Tibial nerve (tissue), 4 donors: ENCODE measurements at regions not wholly inside any gene's neighbourhood (a gene's known extent, or its start where the extent isn't known, plus 50 kb on each side); places are given as distances from the start of the nearest gene placed in this dataset.

ENCODE experiments used
- DNase-seq, 2 donors: peaks; one replicate each; pipeline ENCODE4 v3.0.0-alpha.2; 2019; ENCODE audit warnings: low spot score in 2 of 2
- H3K27ac ChIP-seq, 4 donors: fragments of 200-600 bp; sonication (generic) in 3 of 4; one replicate each; pipeline ENCODE4 v1.5.1; 2017 to 2019; ENCODE audit warnings: mild to moderate bottlenecking in 1 of 4
- H3K27me3 ChIP-seq, 2 donors: fragments of 200-600 bp; sonication (generic) in 1 of 2; one replicate each; pipeline versions ENCODE4 v1.5.1 to v1.6.0; 2017 to 2019
- H3K36me3 ChIP-seq, 3 donors: fragments of 200-600 bp; sonication (generic); one replicate each; pipeline ENCODE4 v1.5.1; 2018 to 2019
- H3K4me1 ChIP-seq, 4 donors: fragments of 200-600 bp; sonication (generic) in 3 of 4; one replicate each; pipeline ENCODE4 v1.5.1; 2017 to 2019
- H3K4me3 ChIP-seq, 4 donors: fragments of 200-600 bp; sonication (generic) in 3 of 4; one replicate each; pipeline ENCODE4 v1.5.1; 2017 to 2019; ENCODE audit warnings: mild to moderate bottlenecking in 1 of 4, moderate library complexity in 1 of 4
- H3K9me3 ChIP-seq, 4 donors: fragments of 200-600 bp; sonication (generic) in 3 of 4; one replicate each; pipeline ENCODE4 v1.5.1; 2017 to 2019
- CTCF ChIP-seq, 5 experiments: fragments of 200-600 bp in 3 of 5; fragments of 450-650 bp in 2 of 5; sonication (generic) in 3 of 5; IDR thresholded peaks; one replicate each; pipeline ENCODE4 v1.5.1; 2016 to 2019; ENCODE audit warnings: antibody characterized with exemption in 5 of 5, mild to moderate bottlenecking in 3 of 5, moderate library complexity in 2 of 5
- EP300 ChIP-seq, 2 donors: sonication (generic); formaldehyde crosslinking; IDR thresholded peaks; one replicate each; pipeline ENCODE4 v1.6.1; 2017; ENCODE audit warnings: antibody characterized with exemption in 2 of 2, mild to moderate bottlenecking in 1 of 2
- POLR2A ChIP-seq, 2 donors: fragments of 450-650 bp; IDR thresholded peaks; one replicate each; pipeline ENCODE4 v1.6.1; 2017; ENCODE audit warnings: antibody characterized with exemption in 2 of 2, mild to moderate bottlenecking in 2 of 2, moderate library complexity in 2 of 2
- WGBS, 2 donors: methylation state at CpG; one replicate each; pipeline ENCODE4 v1.1.5; 2018; 5-methylcytosine and 5-hydroxymethylcytosine counted together

DNA sequence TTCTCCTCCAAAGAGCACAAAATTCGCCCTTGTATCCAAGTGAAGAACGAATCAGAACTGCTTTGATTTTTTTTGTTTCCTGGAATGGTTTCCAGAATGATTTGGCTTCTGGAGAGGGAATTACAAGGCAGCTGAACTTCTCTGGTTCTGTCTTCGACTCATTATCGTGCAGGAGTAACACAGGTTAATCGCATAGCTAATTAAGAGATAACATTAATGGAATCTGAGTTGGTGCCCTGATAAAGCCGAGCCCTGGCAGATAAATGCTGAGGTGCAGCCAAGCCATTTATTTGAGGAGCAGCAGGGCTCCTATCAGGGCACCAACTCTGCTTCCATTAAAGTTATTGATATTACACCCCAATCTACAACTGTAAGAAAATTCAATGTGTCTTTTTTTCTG lies 433.7 kb downstream of the ZNF521 start:
- Histone ChIP-seq H3K4me3 (no peak overlapping the region), H3K27ac (no peak overlapping the region), H3K27me3 (no peaks in the 10 kb centered on the region), H3K4me1 (peaks cover 0 to 3% (median 0%) of the 10 kb centered on the region in 4 donors), H3K9me3 (no peaks in the 10 kb centered on the region), H3K36me3 (no peaks in the 10 kb centered on the region)
- DNase-seq, result no peak
- 74 to 79% methylated on average over 6 of the region's 6 CpGs for WGBS, 2 donors
- TF ChIP-seq POLR2A (IDR thresholded peaks at IDR 0.05), result no peak
- TF ChIP-seq CTCF (IDR thresholded peaks at IDR 0.05), result no peak
- no peak for TF ChIP-seq EP300 (IDR thresholded peaks at IDR 0.05)

GRCh38 chr18:24919181-24919797 lies 432.7 kb downstream of the ZNF521 start:
- TF ChIP-seq EP300 (IDR thresholded peaks at IDR 0.05) (no peak), CTCF (IDR thresholded peaks at IDR 0.05) (no peak), POLR2A (IDR thresholded peaks at IDR 0.05) (no peak)
- H3K9me3 ChIP-seq, result no peaks in the 10 kb centered on the region
- H3K4me3 ChIP-seq, result no peak overlapping the region
- 65 to 73% methylated on average over 10 of the region's 10 CpGs for WGBS, 2 donors
- H3K4me1 ChIP-seq, result no peaks in the 10 kb centered on the region
- no peaks in the 10 kb centered on the region for H3K36me3 ChIP-seq
- H3K27ac ChIP-seq, result no peak overlapping the region
- H3K27me3 ChIP-seq, result no peaks in the 10 kb centered on the region
- DNase-seq, result no peak

DNA sequence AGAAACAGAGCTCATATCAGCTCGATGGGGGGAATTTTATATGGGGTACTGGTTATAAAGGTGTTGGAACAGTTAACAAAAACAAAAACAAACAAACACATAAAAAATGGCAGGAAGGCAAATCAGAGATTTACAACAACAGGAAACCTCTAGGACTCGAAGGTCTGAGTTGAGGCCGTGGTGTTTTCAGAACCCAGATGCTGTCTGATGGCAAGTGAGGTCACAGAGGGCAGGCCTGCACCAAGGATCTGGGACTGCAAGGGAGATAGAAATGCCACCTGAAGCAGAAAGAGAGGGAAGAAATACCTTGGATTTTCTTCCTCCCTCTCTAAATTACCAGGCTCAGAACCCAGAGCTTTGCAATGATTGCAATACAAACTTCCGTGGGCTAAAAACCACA lies 429.5 kb downstream of the ZNF521 start:
- TF ChIP-seq EP300 (IDR thresholded peaks at IDR 0.05) (no peak), POLR2A (IDR thresholded peaks at IDR 0.05) (no peak), CTCF (IDR thresholded peaks at IDR 0.05) (no peak)
- Histone ChIP-seq H3K27me3 (no peaks in the 10 kb centered on the region), H3K4me1 (no peaks in the 10 kb centered on the region), H3K27ac (no peak overlapping the region), H3K4me3 (no peak overlapping the region), H3K36me3 (no peaks in the 10 kb centered on the region), H3K9me3 (no peaks in the 10 kb centered on the region)
- no peak for DNase-seq
- WGBS, 2 donors, result 61 to 64% methylated on average over 4 of the region's 4 CpGs

- H3K27ac ChIP-seq, result no peak overlapping the region
- H3K9me3 ChIP-seq, result no peaks in the 10 kb centered on the region
- H3K27me3 ChIP-seq, result no peaks in the 10 kb centered on the region
- no peak for TF ChIP-seq POLR2A (IDR thresholded peaks at IDR 0.05)
- no peak for TF ChIP-seq EP300 (IDR thresholded peaks at IDR 0.05)
- TF ChIP-seq CTCF (IDR thresholded peaks at IDR 0.05), result no peak
- no peaks in the 10 kb centered on the region for H3K36me3 ChIP-seq
- H3K4me3 ChIP-seq, result no peak overlapping the region
- WGBS, 2 donors, result 29 to 41% methylated on average over 1 of the region's 1 CpG
- no peak for DNase-seq
- no peaks in the 10 kb centered on the region for H3K4me1 ChIP-seq
Measured at GRCh38 chr18:24923138-24923537, 428.8 kb downstream of the ZNF521 start.

DNA sequence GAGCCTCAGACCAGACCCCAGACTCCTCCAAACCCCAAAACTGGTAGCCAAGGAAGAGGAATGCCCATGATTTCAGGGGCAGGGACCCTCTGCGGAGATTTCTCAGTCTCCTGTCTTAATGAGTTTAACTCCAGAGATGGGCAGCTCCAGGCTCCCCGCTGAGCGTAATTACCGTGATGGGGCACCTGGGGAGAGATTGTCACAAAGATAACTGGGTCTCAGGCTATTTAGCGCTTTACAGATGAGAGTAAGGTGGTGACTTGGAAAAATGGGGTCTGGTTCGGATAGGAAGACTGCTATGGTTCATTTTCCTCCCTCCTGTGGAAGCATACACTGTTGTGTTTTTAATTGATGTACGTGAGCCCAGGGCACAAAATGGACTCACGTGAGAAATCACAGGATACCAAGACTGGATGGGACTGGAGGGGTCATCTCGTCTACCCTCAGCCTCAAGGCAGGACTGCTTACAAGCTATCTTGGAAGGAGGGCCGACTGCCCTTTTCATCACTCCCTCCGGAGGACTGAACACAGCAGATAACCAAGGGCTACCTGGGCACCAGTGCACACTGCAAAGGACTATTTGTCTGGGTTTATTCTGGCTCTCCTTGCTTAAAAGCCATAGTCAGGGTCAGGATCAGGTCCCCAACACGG lies 427.8 kb downstream of the ZNF521 start:
- Histone ChIP-seq H3K4me1 (no peaks in the 10 kb centered on the region), H3K4me3 (no peak overlapping the region), H3K27me3 (no peaks in the 10 kb centered on the region), H3K9me3 (no peaks in the 10 kb centered on the region), H3K27ac (no peak overlapping the region), H3K36me3 (no peaks in the 10 kb centered on the region)
- DNase-seq, result no peak
- 75 to 79% methylated on average over 12 of the region's 12 CpGs for WGBS, 2 donors
- TF ChIP-seq POLR2A (IDR thresholded peaks at IDR 0.05), result no peak
- TF ChIP-seq CTCF (IDR thresholded peaks at IDR 0.05), result no peak
- no peak for TF ChIP-seq EP300 (IDR thresholded peaks at IDR 0.05)
